HTR-8/SVneo (cell line): ENCODE measurements at regions not wholly inside any gene's neighbourhood (a gene's known extent, or its start where the extent isn't known, plus 50 kb on each side); places are given as distances from the start of the nearest gene placed in this dataset.
"Not testable (repeated sequence)": the region's sequence is repeated elsewhere in the genome, so short reads cannot be mapped to it uniquely, and the experiment has no call there.

ENCODE experiments used
- DNase-seq: peaks from one replicate; pipeline ENCODE4 v3.0.0; 2011; ENCODE audit warnings: low spot score, mixed read lengths; ENCODE audit not compliant: insufficient read length
- FAIRE-seq: peaks from 2 replicates; lab custom pipeline; 2011; peaks lifted over from hg19 to GRCh38; lab: Jason Lieb, UNC

- DNase-seq (no peak), FAIRE-seq (no peak)
Measured at GRCh38 chr7:39758234-39758970, 135.0 kb downstream of the RALA start.

DNA sequence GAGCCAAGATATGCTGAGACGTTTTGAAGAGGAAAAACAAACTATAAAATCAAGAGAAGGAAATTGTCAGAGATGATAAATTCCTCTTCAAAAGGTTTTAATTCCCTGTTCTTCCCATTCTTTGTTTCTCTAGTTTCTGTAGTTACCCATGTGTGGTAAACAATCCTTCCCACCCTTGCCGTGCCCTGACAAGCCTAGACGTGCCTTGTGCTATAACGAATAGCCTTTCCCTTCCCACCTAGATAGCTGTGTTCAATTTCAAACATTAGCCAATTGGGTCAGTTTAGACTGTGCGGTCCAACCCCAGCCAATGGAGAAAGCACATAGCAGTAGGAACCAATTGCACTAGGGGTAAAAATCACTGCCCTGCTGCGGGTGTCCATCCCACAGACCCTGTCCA lies 138.1 kb downstream of the RALA start:
- DNase-seq (no peak), FAIRE-seq (no peak)

- DNase-seq, result not testable (repeated sequence)
Measured at GRCh38 chr7:39762466-39762865, 139.1 kb downstream of the RALA start.

GRCh38 chr7:39762881-39763280 lies 139.5 kb downstream of the RALA start:
- not testable (repeated sequence) for FAIRE-seq, DNase-seq

More at GRCh38 chr7:39762466-39762865, 139.1 kb downstream of the RALA start:
- not testable (repeated sequence) for FAIRE-seq

DNA sequence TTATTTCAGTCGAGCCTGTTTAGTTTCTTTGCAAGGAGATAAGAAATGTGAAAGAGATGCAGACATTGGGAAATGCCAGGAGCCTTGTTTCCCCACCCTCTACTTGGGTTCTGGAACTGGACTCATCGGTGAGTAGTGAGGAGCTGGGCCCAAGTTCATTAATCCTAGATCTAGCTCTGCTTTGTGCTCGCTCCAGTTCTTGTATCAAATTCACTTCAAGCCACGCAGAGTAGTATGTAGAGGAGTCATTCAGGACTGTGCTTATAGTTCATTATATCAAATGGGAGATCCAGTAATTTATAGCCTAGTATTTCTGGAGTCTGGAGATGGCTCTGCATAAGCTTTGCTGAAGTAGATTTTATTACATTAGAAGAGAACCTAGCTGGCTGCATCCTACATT lies 142.5 kb downstream of the RALA start:
- DNase-seq, FAIRE-seq: not testable (repeated sequence)

DNA sequence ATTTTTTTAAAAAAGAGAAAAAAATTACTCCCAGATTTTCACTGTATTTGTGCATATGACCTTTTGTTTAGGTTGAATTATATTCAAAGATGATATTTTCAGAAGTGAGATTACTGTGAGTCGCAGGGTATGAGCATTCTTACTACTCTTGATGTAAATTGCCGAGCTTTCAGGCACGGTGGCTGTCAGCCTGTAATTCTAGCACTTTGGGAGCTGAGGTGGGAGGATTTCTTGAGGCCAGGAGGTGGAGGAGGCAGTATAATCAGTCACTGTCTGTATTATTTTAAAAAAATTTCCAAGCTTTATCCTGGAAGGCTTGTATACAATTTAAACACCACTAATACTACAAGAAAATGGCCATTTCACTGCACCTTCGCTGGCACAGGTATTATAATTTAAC lies 145.1 kb downstream of the RALA start:
- not testable (repeated sequence) for DNase-seq, FAIRE-seq

GRCh38 chr7:39774341-39774851 lies 151.0 kb downstream of the RALA start:
- not testable (repeated sequence) for FAIRE-seq, DNase-seq

GRCh38 chr7:39781557-39781956 lies 158.2 kb downstream of the RALA start:
- not testable (repeated sequence) for FAIRE-seq, DNase-seq

DNA sequence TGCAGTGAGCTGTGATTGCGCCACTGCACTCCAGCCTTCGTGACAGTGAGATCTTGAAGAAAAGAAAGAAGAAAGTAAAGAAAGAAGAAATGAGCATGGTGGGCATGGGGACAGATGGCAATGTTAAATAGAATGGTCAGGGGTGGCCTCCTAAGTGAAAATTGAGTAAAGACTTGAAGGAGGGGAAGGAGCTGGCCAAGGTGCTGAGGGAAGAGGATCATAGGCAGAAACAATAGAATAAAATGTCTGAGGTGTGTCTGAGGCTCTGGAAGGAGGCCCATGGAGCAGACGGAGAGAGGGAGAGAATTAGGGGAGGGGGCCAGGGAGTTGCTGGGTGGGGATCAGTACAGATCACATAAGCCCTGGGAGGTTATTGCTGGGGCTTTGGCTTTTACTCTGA lies 163.1 kb downstream of the RALA start:
- DNase-seq, FAIRE-seq: not testable (repeated sequence)

GRCh38 chr7:39791035-39791434 lies 159.0 kb upstream of the CDK13 start:
- DNase-seq, FAIRE-seq: not testable (repeated sequence)

DNA sequence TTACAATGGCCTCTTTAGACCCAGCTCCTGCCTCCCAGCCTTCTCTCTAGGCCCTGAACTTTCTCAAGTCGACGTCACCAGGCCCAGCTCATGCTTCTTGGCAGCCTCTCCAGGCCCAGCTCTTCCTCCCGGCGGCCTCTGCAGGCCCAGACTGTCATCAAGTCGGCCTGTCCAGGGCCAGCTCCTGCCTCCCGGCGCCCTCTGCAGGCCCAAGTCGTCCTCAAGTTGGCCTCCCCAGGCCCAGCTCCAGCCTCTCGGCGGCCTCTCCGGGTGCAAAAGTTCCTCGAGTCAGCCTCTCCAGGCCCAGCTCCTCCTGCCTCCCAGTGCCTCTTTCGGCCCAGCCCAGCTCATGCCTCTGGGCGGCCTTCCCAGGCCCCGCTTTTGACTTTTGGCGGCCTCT lies 158.1 kb upstream of the CDK13 start:
- not testable (repeated sequence) for FAIRE-seq, DNase-seq

DNA sequence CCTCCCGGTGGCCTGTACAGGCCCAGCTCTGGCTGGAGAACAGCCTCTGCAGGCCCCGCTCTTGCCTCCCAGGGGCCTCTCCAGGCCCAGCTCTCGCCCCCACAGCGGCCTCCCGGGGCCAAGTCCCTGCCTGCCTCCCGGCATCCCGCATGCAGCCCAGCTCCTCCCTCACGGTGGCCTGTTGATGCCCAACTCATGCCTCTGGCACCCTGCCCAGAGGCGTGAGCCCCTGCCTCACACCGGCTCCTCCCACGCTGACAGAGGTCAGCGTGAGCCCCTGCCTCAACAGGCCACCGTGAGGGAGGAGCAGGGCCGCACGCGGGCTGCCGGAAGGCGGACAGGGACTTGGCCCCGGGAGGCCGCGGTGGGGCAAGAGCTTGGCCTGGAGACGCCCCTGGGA lies 157.0 kb upstream of the CDK13 start:
- FAIRE-seq, DNase-seq: not testable (repeated sequence)

DNA sequence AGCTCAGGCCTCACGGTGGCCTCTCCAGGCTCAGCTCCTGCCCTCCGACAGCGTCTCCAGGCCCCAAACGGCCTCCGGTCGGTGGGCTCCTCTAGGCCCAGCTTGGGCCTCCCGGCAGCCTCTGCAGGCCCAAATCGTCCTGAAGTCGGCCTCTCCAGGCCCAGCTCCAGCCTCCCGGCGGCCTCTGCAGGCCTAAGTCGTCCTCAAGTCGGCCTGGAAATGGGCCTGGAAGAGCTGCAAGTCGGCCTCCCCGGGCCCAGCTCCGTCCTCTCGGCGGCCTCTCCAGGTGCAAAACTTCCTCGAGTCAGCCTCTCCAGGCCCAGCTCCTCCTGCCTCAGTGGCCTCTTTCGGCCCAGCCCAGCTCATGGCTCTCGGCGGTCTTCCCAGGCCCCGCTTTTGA lies 156.2 kb upstream of the CDK13 start:
- FAIRE-seq, DNase-seq: not testable (repeated sequence)

GRCh38 chr7:39796947-39797346 lies 153.1 kb upstream of the CDK13 start:
- not testable (repeated sequence) for DNase-seq, FAIRE-seq

- not testable (repeated sequence) for FAIRE-seq, DNase-seq
Measured at GRCh38 chr7:39798077-39798476, 152.0 kb upstream of the CDK13 start.

DNA sequence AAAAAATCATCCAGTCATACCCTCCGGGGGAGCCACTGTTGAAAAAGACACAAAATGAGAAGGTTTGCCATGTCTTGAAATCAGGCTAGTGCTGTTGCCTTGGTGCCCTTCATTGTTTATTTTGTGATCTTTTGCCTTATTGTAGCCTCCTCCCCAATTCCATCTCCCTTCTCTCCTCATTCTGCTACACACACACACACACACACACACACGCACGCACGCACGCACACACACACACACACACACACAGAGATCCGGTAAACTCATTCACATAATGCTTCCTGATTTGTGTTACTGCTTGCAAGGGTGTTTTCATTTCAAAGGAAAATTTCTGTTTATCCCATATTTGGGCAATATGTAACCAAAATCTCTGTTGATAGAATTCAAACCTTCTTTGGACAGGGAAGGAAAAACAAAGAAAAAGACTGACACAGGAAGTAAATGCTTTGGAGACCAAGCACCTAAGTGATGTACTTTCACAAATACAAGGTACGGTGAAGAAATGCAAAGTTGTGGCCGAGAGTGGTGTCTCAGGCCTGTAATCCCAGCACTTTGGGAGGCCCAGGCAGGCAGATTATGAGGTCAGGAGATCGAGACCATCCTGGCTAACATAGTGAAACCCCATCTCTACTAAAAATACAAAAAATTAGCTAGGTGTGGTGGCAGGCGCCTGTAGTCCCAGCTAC lies 141.1 kb upstream of the CDK13 start:
- DNase-seq (no peak), FAIRE-seq (no peak)

GRCh38 chr7:39810204-39810642 lies 139.8 kb upstream of the CDK13 start:
- FAIRE-seq, result no peak

DNA sequence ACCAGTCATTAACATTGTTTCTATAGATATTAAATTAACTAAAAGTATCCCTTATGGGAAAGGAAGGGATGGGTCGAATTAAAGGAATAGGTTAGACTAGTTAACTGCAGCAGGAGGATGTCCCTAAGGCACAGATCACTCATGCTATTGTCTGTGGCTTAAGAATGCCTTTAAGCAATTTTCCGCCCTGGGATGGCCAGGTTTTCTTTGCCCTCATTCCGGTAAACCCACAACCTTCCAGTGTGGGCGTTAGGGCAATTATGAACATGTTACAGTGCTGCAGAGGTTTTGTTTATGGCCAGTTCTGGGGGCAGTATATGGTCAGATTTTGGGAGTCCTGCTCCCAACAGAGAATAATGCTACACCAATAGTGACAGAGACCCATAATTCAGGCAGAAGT lies 139.3 kb upstream of the CDK13 start:
- DNase-seq, result no peak
- no peak for FAIRE-seq

More at GRCh38 chr7:39810204-39810642, 139.8 kb upstream of the CDK13 start:
- DNase-seq, result no peak

DNA sequence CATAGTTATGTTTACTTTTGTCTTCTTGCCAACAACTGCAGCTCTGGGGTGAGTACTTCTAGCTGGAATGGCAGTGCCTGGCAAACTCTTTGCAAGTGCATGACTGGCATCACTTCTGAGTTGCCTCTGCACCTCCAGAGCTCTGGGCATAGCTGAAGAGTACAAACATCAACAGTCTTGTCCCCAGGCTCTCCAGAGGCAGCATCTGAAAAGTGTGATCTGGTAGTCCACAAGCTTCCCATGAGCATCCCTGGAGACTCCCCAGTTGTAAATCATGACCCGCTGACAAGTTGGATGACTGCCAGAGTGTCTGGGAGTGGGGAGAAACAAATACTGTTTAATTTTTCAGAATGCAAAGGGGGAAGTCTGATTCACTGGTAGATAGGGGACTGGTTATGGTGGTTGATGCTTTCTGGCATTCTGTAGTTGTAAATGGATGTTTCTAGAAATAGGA lies 138.9 kb upstream of the CDK13 start:
- no peak for FAIRE-seq
- peak; percentile 21 for DNase-seq

DNA sequence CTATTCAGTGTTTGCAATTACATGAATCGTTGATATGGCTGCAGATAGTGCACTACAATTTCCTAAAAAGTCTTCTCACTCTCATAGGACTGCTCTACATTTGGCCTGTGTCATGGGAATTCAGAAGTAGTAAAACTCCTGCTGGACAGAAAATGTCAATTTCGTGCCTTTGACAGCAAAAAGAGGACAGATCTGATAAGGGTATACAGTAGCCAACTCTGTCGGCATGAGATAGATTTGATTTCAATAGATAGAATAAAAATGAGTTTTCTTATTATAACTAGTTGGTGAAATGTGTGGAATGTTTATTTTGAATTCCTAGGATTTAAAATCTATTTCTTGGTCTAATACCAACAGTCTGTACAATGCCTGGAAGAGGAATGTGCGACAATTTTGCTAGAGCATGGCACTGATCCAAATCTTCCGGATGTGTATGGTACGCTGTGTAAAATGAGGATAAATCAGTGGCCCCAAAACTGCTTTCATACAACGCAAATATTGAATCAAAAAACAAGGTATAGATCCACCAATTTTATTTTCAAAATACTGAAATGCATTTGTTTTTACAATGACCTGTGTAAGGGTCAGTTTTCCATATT lies 133.5 kb upstream of the CDK13 start:
- no peak for FAIRE-seq
- no peak for DNase-seq
